Activated CD4-positive, alpha-beta T cell treated with anti-CD3 and anti-CD28 coated beads, Interleukin-2, amount 10 ng/mL, durations not matched to agents 24 days and 14 days (primary cell): ENCODE measurements at regions not wholly inside any gene's neighbourhood (a gene's known extent, or its start where the extent isn't known, plus 50 kb on each side); places are given as distances from the start of the nearest gene placed in this dataset.

ENCODE experiments used
- DNase-seq: peaks from one replicate; pipeline ENCODE4 v3.0.0; 2022
- H3K27ac Mint-ChIP-seq: one replicate; pipeline ENCODE4 v1.8.0; 2022; ENCODE audit warnings: mild to moderate bottlenecking, mixed read lengths
- H3K27me3 Mint-ChIP-seq: one replicate; pipeline ENCODE4 v1.8.0; 2022; ENCODE audit warnings: mixed read lengths
- H3K36me3 Mint-ChIP-seq: one replicate; pipeline ENCODE4 v1.8.0; 2022; ENCODE audit warnings: low read depth, mild to moderate bottlenecking, mixed read lengths
- H3K4me1 Mint-ChIP-seq: one replicate; pipeline ENCODE4 v1.8.0; 2021; ENCODE audit warnings: mixed read lengths
- H3K4me3 Mint-ChIP-seq: one replicate; pipeline ENCODE4 v1.8.0; 2022; ENCODE audit warnings: mild to moderate bottlenecking, moderate library complexity, mixed read lengths
- H3K9me3 Mint-ChIP-seq: one replicate; pipeline ENCODE4 v1.8.0; 2021; ENCODE audit warnings: mixed read lengths
- intact Hi-C: fragments of 100-400 bp; cut with micrococcal nuclease; formaldehyde crosslinking; loops from one replicate; pipeline ENCODE4 v1.15.1; 2023

- Mint-ChIP-seq H3K4me3 (no peak overlapping the region), H3K36me3 (no peaks in the 10 kb centered on the region), H3K9me3 (no peaks in the 10 kb centered on the region), H3K27ac (no peak overlapping the region), H3K27me3 (no peaks in the 10 kb centered on the region), H3K4me1 (no peaks in the 10 kb centered on the region)
- intact Hi-C loops = no loop called here
- DNase-seq = no peak
Observed at GRCh38 chr2:234816056-234816455, 135.8 kb upstream of the SH3BP4 start.

GRCh38 chr2:234814374-234814773 is 137.4 kb upstream of the SH3BP4 start:
- Mint-ChIP-seq H3K4me3 (no peak overlapping the region), H3K27me3 (peaks cover 7% of the 10 kb centered on the region), H3K27ac (no peak overlapping the region), H3K4me1 (no peaks in the 10 kb centered on the region), H3K9me3 (no peaks in the 10 kb centered on the region), H3K36me3 (no peaks in the 10 kb centered on the region)
- intact Hi-C loops = no loop called here
- no peak for DNase-seq

GRCh38 chr2:234812851-234813250 is 139.0 kb upstream of the SH3BP4 start:
- intact Hi-C loops = no loop called here
- peaks cover 7% of the 10 kb centered on the region for H3K27me3 Mint-ChIP-seq
- H3K4me3 Mint-ChIP-seq = no peak overlapping the region
- no peaks in the 10 kb centered on the region for H3K4me1 Mint-ChIP-seq
- no peaks in the 10 kb centered on the region for H3K36me3 Mint-ChIP-seq
- no peak overlapping the region for H3K27ac Mint-ChIP-seq
- no peaks in the 10 kb centered on the region for H3K9me3 Mint-ChIP-seq
- DNase-seq = no peak

GRCh38 chr2:234808907-234809306 is 142.9 kb upstream of the SH3BP4 start:
- no peaks in the 10 kb centered on the region for H3K9me3 Mint-ChIP-seq
- peaks cover 9% of the 10 kb centered on the region for H3K27me3 Mint-ChIP-seq
- no peak overlapping the region for H3K4me3 Mint-ChIP-seq
- H3K4me1 Mint-ChIP-seq = no peaks in the 10 kb centered on the region
- DNase-seq = no peak
- intact Hi-C loops = no loop called here
- H3K27ac Mint-ChIP-seq = no peak overlapping the region
- H3K36me3 Mint-ChIP-seq = no peaks in the 10 kb centered on the region

GRCh38 chr2:234806818-234807217 is 145.0 kb upstream of the SH3BP4 start:
- peaks cover 9% of the 10 kb centered on the region for H3K27me3 Mint-ChIP-seq
- H3K27ac Mint-ChIP-seq = no peak overlapping the region
- H3K9me3 Mint-ChIP-seq = no peaks in the 10 kb centered on the region
- H3K4me3 Mint-ChIP-seq = no peak overlapping the region
- no peaks in the 10 kb centered on the region for H3K36me3 Mint-ChIP-seq
- H3K4me1 Mint-ChIP-seq = no peaks in the 10 kb centered on the region
- intact Hi-C loops = no loop called here
- no peak for DNase-seq

GRCh38 chr2:234805836-234806235 is 146.0 kb upstream of the SH3BP4 start:
- Mint-ChIP-seq H3K27me3 (peaks cover 9% of the 10 kb centered on the region), H3K36me3 (no peaks in the 10 kb centered on the region), H3K9me3 (no peaks in the 10 kb centered on the region), H3K27ac (no peak overlapping the region), H3K4me3 (no peak overlapping the region), H3K4me1 (no peaks in the 10 kb centered on the region)
- DNase-seq = no peak
- intact Hi-C loops = no loop called here

- Mint-ChIP-seq H3K4me1 (no peaks in the 10 kb centered on the region), H3K36me3 (no peaks in the 10 kb centered on the region), H3K27ac (no peak overlapping the region), H3K4me3 (no peak overlapping the region), H3K9me3 (no peaks in the 10 kb centered on the region), H3K27me3 (peaks cover 4% of the 10 kb centered on the region)
- DNase-seq = no peak
- intact Hi-C loops = no loop called here
Observed at GRCh38 chr2:234804704-234805103, 147.1 kb upstream of the SH3BP4 start.

- Mint-ChIP-seq H3K36me3 (no peaks in the 10 kb centered on the region), H3K9me3 (no peaks in the 10 kb centered on the region), H3K27me3 (peaks cover 2% of the 10 kb centered on the region), H3K27ac (no peak overlapping the region), H3K4me1 (no peaks in the 10 kb centered on the region), H3K4me3 (no peak overlapping the region)
- no peak for DNase-seq
- intact Hi-C loops = no loop called here
Observed at GRCh38 chr2:234802845-234803171, 149.0 kb upstream of the SH3BP4 start.

DNA sequence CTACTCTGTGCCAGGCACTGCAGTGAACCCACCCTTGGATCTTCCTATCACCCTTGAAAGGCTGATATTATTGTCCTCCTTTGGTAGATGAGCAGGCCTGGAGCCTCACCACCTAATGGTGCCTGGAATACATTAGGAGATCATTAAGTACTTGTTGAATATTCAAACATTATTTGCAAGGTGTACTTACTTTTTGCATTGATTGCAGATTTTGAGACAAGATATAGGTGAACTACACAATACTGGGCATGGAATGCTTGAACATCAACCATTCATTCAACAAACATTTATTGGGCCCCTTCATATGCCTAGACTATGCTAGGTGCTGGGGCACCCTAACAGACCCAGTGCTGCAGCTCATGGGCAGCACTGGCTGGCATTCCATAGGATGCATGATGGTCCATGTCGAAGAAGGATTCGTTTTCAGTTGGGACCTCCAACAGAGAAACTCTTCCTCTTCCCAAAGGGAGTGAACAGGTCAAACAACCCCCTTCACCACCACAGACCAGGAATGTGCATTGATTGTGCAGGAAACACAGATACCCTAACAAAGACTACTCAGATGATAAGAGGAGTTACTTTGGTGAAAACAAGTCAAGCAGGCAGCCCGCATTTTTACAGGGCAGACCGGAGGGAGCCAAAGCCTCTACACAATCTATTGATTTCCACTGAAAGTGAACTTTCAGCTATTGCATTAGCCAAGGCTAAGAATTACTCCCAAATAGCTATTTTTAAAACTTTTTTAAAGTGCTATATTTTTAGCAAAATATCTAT is 149.6 kb upstream of the SH3BP4 start:
- Mint-ChIP-seq H3K36me3 (no peaks in the 10 kb centered on the region), H3K27ac (no peak overlapping the region), H3K4me3 (no peak overlapping the region), H3K27me3 (peaks cover 2% of the 10 kb centered on the region), H3K9me3 (no peaks in the 10 kb centered on the region), H3K4me1 (no peaks in the 10 kb centered on the region)
- intact Hi-C loops = no loop called here
- no peak for DNase-seq

DNA sequence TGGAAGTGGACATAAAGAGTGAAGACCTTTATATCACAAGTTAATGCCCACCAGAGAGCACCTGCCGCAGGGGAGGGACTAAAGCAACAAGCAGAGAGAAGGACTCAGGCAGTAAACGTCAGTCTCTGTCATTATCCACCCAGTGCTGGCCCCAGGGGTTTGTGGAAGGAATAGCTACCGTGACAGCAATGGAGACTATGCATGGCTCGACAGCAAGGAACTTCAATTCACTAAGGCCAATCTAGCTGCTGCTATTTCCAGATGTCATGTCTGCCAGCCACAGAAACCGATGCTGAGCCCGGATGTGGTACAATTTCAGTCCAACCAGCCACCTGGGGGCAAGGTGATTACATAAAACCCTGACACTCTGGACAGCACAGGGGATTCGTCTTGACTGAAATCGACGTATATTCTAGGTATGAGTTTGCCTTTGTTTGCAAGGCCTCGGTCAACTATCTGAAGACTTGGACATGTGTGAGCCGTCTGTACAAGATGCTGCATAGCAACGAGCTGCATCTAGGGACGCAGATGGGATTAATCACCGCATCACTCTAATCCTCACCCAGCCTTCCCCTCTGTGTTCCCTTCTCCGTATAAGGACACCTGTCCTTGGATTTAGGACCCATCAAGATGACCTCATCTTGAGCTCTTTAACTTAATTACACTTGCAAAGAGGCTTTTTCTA is 154.1 kb upstream of the SH3BP4 start:
- no peaks in the 10 kb centered on the region for H3K36me3 Mint-ChIP-seq
- intact Hi-C loops = no loop called here
- no peak for DNase-seq
- no peaks in the 10 kb centered on the region for H3K27me3 Mint-ChIP-seq
- H3K27ac Mint-ChIP-seq = no peak overlapping the region
- no peaks in the 10 kb centered on the region for H3K9me3 Mint-ChIP-seq
- no peak overlapping the region for H3K4me3 Mint-ChIP-seq
- H3K4me1 Mint-ChIP-seq = no peaks in the 10 kb centered on the region

DNA sequence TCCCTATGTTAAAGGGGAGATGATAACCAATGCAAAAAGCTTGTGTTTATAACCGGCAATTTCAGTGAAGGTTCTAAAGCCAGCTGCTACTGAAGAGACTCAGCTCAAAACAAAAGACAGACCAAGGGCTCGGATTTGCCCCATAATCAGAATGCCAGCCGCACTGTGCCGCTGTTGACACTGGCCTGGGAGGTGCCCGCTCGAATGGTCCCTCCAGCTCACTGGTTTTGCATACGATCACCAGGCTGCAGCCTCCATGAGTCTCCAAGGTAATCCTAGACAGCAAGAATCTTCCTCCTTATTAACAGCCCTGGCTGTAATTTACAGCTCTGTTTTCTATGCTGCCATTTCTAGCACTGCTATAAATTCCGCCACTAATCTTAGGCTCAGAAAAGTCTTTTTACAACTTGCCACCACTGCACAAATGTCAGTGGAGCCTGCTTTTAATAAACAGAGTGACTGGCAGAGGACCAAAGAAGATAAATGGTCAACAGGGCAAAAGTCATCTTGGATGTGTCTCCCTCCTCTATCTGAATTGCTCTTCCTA is 155.7 kb upstream of the SH3BP4 start:
- DNase-seq = no peak
- Mint-ChIP-seq H3K36me3 (no peaks in the 10 kb centered on the region), H3K9me3 (no peaks in the 10 kb centered on the region), H3K27me3 (no peaks in the 10 kb centered on the region), H3K27ac (no peak overlapping the region), H3K4me3 (no peak overlapping the region), H3K4me1 (no peaks in the 10 kb centered on the region)
- intact Hi-C loops = no loop called here

- intact Hi-C loops = no loop called here
- H3K36me3 Mint-ChIP-seq = no peaks in the 10 kb centered on the region
Observed at GRCh38 chr2:234795272-234795920, 156.4 kb upstream of the SH3BP4 start.

DNA sequence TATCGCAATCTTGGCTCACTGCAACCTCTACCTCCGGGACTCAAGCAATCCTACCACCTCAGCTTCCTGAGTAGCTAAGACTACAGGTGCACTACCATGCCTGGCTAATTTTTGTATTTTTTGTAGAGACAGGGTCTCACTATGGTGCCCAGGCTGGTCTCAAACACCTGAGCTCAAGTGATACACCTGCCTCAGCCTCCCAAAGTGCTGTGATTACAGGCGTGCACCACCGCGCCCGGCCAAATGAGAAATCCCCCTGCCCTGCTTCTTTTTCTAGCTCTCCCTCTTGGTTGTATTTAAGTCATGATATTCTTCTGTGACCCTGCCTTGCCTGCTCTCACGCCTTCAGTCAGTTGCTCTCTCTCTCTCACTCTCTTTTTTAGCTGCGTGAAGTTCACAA is 157.0 kb upstream of the SH3BP4 start:
- no peaks in the 10 kb centered on the region for H3K4me1 Mint-ChIP-seq
- H3K9me3 Mint-ChIP-seq = no peaks in the 10 kb centered on the region
- H3K27ac Mint-ChIP-seq = no peak overlapping the region
- H3K27me3 Mint-ChIP-seq = no peaks in the 10 kb centered on the region
- intact Hi-C loops = no loop called here
- H3K36me3 Mint-ChIP-seq = no peaks in the 10 kb centered on the region
- no peak for DNase-seq
- no peak overlapping the region for H3K4me3 Mint-ChIP-seq

More at GRCh38 chr2:234795272-234795920, 156.4 kb upstream of the SH3BP4 start:
- Mint-ChIP-seq H3K27ac (no peak overlapping the region), H3K27me3 (no peaks in the 10 kb centered on the region), H3K9me3 (no peaks in the 10 kb centered on the region), H3K4me1 (no peaks in the 10 kb centered on the region), H3K4me3 (no peak overlapping the region)
- DNase-seq = no peak

DNA sequence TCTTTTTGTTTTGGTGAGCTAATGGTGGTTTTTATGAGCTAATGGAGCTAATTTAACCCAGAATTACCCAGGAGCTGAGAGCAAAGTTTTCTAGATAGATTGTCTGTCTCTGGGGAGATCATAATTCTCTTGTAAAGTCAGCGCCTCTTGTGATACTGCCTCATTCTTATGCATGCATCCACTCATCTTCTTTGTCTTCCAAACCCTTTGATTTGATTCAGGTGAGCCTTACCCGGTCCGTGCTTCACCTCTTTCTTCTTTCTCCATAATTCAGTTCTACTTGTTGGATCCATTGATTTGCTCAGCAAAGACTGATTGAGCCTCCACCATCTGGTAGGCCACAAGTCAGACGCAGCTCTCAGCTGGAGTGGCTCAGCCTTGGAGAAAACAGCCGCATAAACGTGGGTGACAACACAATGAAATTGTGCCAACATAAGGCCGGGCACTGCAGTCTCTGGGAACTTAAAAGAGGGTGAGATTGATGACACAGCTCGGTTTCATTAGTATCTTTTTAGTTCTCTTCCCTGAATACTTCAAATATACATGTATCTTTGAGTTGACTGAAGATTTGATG is 158.5 kb upstream of the SH3BP4 start:
- Mint-ChIP-seq H3K4me3 (no peak overlapping the region), H3K27me3 (no peaks in the 10 kb centered on the region), H3K9me3 (no peaks in the 10 kb centered on the region), H3K27ac (no peak overlapping the region), H3K4me1 (no peaks in the 10 kb centered on the region), H3K36me3 (no peaks in the 10 kb centered on the region)
- intact Hi-C loops = no loop called here
- DNase-seq = no peak
